ENCODE measurements at regions not wholly inside any gene's neighbourhood (a gene's known extent, or its start where the extent isn't known, plus 50 kb on each side); places are given as distances from the start of the nearest gene placed in this dataset.
A peak's percentile ranks its signal among the peaks of the same experiment; 100 is the strongest.

- TF ChIP-seq CTCF (IDR thresholded peaks at IDR 0.05): peak; percentile 23
- no peak overlapping the region for H3K27ac Mint-ChIP-seq (ENCODE audit: unreplicated experiment)
- H3K4me1 Mint-ChIP-seq (ENCODE audit: unreplicated experiment): no peaks in the 10 kb centered on the region
- no peaks in the 10 kb centered on the region for H3K36me3 Mint-ChIP-seq (ENCODE audit: unreplicated experiment)
- peak; percentile 62 for DNase-seq (ENCODE audit: extremely low spot score, unreplicated experiment)
- no peak overlapping the region for H3K4me3 Mint-ChIP-seq (ENCODE audit: unreplicated experiment)
- peaks cover 6% of the 10 kb centered on the region for H3K27me3 Mint-ChIP-seq (ENCODE audit: unreplicated experiment)
- peaks cover 4% of the 10 kb centered on the region for H3K9me3 Mint-ChIP-seq (ENCODE audit: unreplicated experiment)
These were observed 127.7 kb downstream of the MTHFS start for GRCh38 chr15:79769069-79769481.

- no peaks in the 10 kb centered on the region for H3K36me3 Mint-ChIP-seq (ENCODE audit: unreplicated experiment)
- H3K4me3 Mint-ChIP-seq (ENCODE audit: unreplicated experiment): no peak overlapping the region
- H3K4me1 Mint-ChIP-seq (ENCODE audit: unreplicated experiment): no peaks in the 10 kb centered on the region
- H3K9me3 Mint-ChIP-seq (ENCODE audit: unreplicated experiment): peaks cover 4% of the 10 kb centered on the region
- no peak for TF ChIP-seq CTCF (IDR thresholded peaks at IDR 0.05)
- no peaks in the 10 kb centered on the region for H3K27me3 Mint-ChIP-seq (ENCODE audit: unreplicated experiment)
- H3K27ac Mint-ChIP-seq (ENCODE audit: unreplicated experiment): no peak overlapping the region
- DNase-seq (ENCODE audit: extremely low spot score, unreplicated experiment): peak; percentile 30
These were observed 126.7 kb downstream of the MTHFS start for GRCh38 chr15:79769933-79770759.

- no peaks in the 10 kb centered on the region for H3K4me1 Mint-ChIP-seq (ENCODE audit: unreplicated experiment)
- no peaks in the 10 kb centered on the region for H3K27me3 Mint-ChIP-seq (ENCODE audit: unreplicated experiment)
- H3K36me3 Mint-ChIP-seq (ENCODE audit: unreplicated experiment): no peaks in the 10 kb centered on the region
- H3K9me3 Mint-ChIP-seq (ENCODE audit: unreplicated experiment): no peaks in the 10 kb centered on the region
- peak; percentile 40 for DNase-seq (ENCODE audit: extremely low spot score, unreplicated experiment)
- no peak for TF ChIP-seq CTCF (IDR thresholded peaks at IDR 0.05)
- no peak overlapping the region for H3K27ac Mint-ChIP-seq (ENCODE audit: unreplicated experiment)
- H3K4me3 Mint-ChIP-seq (ENCODE audit: unreplicated experiment): no peak overlapping the region
These were observed 123.7 kb downstream of the MTHFS start for GRCh38 chr15:79773128-79773527.

- Mint-ChIP-seq H3K4me3 (ENCODE audit: unreplicated experiment) (no peak overlapping the region), H3K36me3 (ENCODE audit: unreplicated experiment) (no peaks in the 10 kb centered on the region), H3K27me3 (ENCODE audit: unreplicated experiment) (no peaks in the 10 kb centered on the region), H3K4me1 (ENCODE audit: unreplicated experiment) (no peaks in the 10 kb centered on the region), H3K9me3 (ENCODE audit: unreplicated experiment) (no peaks in the 10 kb centered on the region), H3K27ac (ENCODE audit: unreplicated experiment) (no peak overlapping the region)
- TF ChIP-seq CTCF (IDR thresholded peaks at IDR 0.05): no peak
- DNase-seq (ENCODE audit: extremely low spot score, unreplicated experiment): no peak
These were observed 121.0 kb downstream of the MTHFS start for GRCh38 chr15:79775821-79776220.

GRCh38 chr15:79777916-79778315, 118.9 kb downstream of the MTHFS start:
- Mint-ChIP-seq H3K36me3 (ENCODE audit: unreplicated experiment) (no peaks in the 10 kb centered on the region), H3K4me3 (ENCODE audit: unreplicated experiment) (no peak overlapping the region), H3K4me1 (ENCODE audit: unreplicated experiment) (no peaks in the 10 kb centered on the region), H3K27me3 (ENCODE audit: unreplicated experiment) (peaks cover 3% of the 10 kb centered on the region), H3K9me3 (ENCODE audit: unreplicated experiment) (peaks cover 20% of the 10 kb centered on the region), H3K27ac (ENCODE audit: unreplicated experiment) (no peak overlapping the region)
- DNase-seq (ENCODE audit: extremely low spot score, unreplicated experiment): no peak
- no peak for TF ChIP-seq CTCF (IDR thresholded peaks at IDR 0.05)

Data from osteocyte (in vitro differentiated cells).